NCI-H1930 (cell line): ENCODE measurements at regions not wholly inside any gene's neighbourhood (a gene's known extent, or its start where the extent isn't known, plus 50 kb on each side); places are given as distances from the start of the nearest gene placed in this dataset.

ENCODE experiments used
- DNase-seq, 2 experiments: peaks; one replicate each; lab custom pipeline; 2025; lab: John Stamatoyannopoulos, UW

DNA sequence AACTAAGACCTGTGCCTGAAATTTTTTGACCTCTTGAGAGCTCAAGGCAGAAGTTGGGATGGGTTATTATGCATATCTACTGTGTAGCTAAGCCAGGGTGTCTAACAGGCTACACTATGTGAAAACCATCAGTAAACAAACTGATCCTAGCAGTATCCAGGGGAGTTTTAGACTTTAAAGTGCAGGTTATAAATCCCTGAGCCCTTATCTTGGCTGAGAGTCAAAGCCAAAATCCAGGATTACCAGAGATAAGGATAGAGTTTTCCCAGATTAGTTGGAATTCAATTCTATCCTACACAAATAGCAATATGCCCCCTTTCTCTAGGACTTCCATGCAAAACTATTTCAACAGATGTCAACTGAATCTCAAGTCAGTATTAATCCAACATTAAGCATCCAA, 1229.7 kb downstream of the GRIK2 start:
- no peak for DNase-seq

DNA sequence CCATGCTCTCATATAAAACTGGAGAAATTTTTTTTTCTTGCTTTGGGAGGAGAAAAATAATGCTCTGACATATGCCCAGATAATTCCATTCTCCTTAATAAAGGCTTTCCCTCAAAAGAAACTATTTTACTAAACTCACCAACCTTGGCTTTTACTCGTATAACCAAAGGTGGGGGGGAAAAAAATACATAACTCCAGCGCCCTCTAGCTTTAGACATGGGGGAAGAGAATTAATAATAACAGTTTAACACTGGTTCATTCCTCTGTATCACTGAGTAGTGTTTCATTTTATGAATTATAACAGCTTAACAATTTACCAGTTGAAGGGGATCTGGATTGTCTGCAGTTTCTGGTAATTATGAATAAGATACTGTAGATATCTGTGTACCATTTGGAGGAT, 1226.1 kb downstream of the GRIK2 start:
- DNase-seq, result no peak

DNA sequence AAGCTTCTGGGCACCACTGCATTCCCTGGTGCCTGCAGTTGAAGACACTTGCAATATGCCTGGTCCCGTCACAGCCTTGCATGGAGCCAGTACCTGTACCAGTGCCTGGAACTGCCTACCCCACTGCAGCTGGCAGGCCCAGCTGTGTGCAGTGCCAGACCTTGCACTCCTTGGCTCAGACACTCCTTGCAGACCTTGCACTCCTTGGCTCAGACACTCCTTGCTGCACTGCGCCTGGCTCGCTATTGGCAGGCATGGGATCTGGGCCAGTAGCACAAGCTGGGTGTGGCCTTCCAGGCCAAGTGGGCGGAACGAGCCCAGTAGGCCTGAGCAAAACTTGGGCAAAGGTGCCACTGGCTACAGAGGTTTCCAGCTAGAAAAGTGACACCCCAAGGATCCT, 1189.1 kb downstream of the GRIK2 start:
- no peak for DNase-seq

- no peak for DNase-seq
These were observed 1188.0 kb downstream of the GRIK2 start for GRCh38 chr6:102581378-102582124.

GRCh38 chr6:102571236-102571908, 1177.9 kb downstream of the GRIK2 start:
- no peak for DNase-seq

DNA sequence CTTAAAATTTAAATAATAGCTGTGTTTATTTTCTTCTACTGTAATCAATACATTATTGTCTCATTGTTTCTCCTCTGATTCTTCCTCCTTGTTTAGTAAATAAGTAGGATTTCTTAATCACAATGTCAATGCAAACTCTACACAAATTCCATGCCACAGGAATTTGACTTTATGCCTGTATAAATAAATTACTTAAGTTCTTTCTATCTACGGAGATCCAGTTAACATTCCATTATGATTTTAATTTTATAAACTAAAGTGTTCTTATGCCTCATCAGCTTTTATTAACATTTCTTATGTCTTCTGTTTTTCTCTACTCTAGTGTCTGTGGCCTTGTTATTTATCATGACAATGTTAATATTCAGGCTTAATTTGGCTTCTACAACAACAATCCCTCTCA, 1169.2 kb downstream of the GRIK2 start:
- no peak for DNase-seq

GRCh38 chr6:102553214-102553613, 1159.7 kb downstream of the GRIK2 start:
- no peak for DNase-seq

DNA sequence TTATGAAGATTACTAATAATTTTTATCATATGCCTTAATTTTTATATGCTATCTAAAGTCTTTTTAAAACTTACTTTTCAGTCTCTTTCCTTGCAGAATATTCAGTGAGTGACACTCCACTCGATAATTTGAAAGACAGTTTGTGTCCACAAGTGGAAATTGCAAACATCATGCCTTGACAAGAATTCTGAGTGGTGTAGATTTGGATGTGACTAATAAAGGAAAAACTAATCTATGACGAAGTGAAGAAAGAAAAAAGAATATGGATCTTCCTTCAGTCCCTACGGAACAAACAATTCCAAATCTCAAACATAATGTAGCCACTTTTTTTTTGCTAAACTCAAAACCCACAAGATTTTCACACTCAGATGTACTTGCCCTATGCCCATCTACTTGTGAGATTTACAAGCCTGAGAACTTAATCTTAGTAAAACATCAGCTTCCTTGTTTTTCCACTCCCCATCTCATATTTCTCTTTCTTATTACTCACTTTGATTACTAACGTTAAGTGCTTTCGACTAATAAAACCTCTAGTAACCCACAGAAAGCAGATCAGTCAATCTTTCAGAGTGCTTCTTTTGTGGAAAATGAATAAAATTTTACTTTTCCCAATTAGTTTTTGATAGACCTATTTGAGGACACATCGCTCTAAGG, 1155.8 kb downstream of the GRIK2 start:
- DNase-seq, result no peak

- DNase-seq, result no peak
These were observed 1131.8 kb downstream of the GRIK2 start for GRCh38 chr6:102525336-102525735.

DNA sequence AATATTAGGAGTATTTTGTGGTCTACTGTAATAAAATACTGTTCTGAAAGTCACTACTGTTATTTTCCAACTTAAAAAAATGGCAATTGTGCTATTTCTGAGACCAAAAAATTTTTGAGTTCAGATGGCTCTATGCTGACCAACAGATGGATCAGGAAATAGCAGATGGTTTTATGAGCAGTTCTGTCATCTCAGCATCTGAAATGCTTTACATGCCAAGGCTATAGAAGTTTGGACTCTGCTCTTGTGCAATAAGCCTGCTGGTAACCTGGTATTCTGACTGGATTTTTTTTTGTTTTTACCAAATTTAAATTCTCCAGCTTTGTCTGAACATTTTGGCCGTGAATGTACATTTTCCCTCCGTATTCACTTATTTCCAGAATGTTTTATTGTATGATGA, 1127.5 kb downstream of the GRIK2 start:
- DNase-seq, result no peak

DNA sequence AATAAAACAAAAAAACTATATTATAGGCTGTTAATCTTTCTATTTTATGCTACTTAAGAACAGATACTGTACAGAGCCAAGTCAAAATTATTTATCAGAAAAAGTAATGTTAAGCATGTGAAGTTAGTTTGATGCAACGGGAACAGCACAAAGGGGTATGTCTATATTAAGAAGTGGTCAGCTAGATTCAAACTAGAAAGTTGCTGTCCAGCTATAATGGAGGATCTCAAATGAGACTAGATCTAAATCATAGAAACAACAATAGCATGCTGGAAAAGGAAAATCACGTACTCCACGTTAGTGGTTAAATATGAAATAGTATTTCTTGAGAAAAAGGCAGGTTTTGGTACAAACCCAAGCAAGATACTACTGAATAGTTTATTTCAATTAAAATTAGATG, 1124.0 kb downstream of the GRIK2 start:
- DNase-seq, result no peak

DNA sequence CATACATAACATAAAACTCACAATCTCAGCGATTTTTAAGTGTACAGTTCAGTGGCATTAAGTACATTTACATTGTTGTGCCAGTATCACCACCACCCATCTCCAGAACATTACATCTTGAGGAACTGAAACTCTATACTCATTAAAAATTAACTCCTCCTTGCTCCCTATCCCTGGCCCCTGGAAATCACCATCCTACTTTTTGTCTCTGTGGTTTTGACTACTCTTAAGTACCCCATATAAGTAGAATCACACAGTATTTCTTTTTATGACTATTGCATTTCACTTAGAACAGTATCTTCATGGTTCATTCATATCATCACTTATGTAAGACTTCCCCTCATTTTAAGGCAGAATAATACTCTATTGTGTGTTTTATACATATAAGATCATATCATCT, 1108.1 kb downstream of the GRIK2 start:
- no peak for DNase-seq

DNA sequence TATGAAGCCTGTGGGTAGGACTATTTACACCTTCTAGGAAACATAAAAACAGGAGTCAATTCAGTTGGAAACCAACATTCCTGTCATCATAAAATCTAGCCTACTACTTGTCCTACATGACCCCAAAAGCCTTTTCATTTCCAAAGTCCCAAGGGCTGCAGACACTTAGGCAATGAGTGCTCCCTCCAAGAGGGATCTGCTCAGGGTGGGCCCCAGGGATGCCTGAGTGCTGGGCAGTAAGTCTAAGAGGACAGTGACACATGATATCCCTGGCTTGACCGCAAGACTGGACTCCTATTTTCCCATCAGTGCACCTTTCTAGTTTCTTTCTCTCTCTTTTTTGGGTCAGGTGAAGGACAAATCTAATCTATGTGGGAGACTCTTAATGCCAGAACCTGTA, 1101.3 kb downstream of the GRIK2 start:
- DNase-seq, result no peak

GRCh38 chr6:102493485-102493884, 1100.0 kb downstream of the GRIK2 start:
- DNase-seq, result no peak

- no peak for DNase-seq
These were observed 1095.2 kb downstream of the GRIK2 start for GRCh38 chr6:102488729-102489128.

- DNase-seq, result no peak
These were observed 1092.0 kb downstream of the GRIK2 start for GRCh38 chr6:102485480-102485879.

- DNase-seq, result no peak
These were observed 1080.7 kb downstream of the GRIK2 start for GRCh38 chr6:102474041-102474807.

GRCh38 chr6:102458990-102459389, 1065.5 kb downstream of the GRIK2 start:
- DNase-seq, result no peak

GRCh38 chr6:102438171-102438570, 1044.7 kb downstream of the GRIK2 start:
- no peak for DNase-seq

DNA sequence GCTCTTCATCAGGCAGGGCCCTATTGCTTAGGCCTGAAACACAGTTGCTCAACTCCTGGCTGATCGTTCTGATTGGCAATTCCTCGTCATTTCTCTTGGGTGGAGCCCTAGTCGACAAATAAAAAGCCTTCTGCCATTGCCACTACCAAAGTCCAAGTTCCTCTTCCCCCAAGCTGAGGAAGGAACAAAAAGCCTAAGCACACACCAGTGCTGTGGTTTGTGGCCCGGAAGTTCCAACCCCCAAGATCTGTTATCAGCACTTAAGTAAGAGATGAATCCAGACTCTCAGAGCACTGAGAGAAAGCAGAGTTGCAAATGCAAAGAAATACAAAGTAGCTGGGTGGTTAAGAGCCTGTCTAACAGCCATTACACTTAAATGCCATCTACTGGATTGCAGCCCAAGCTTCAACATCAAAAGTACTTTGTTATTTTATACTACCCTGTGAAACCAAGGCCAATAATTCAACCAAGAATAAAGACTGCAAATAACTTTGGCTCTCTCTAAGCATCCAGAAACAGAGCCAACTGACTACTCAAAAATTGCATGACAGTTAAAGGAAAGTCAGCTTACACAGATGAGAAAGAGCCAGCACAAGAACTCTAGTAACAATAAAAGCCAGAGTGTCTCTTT, 1024.0 kb downstream of the GRIK2 start:
- no peak for DNase-seq

DNA sequence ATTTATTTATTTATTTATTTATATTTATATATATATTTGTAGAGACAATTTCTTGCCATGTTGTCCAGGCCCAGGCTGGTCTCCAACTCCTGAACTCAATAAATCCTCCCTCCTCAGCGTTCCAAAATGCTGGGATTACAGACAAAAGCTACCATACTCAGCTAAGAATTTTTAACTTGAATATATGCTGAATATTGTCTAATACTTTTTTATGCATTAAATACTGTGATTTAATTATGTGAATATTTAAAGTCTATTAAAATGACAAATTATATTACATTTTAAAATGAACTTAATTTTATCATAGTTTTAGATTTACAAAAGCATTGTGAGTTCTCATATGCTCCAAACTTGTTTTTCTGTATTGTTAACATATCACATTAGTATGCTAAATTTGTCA, 1022.4 kb downstream of the GRIK2 start:
- DNase-seq, result no peak

- DNase-seq, result no peak
These were observed 1018.3 kb downstream of the GRIK2 start for GRCh38 chr6:102411796-102412195.
